Testis (tissue), 2 donors: ENCODE measurements at regions not wholly inside any gene's neighbourhood (a gene's known extent, or its start where the extent isn't known, plus 50 kb on each side); places are given as distances from the start of the nearest gene placed in this dataset.

Experiments used
- POLR2A ChIP-seq: fragments of 450-650 bp; IDR thresholded peaks from one replicate; pipeline ENCODE4 v1.6.1; 2017; ENCODE audit warnings: antibody characterized with exemption, mild to moderate bottlenecking, moderate library complexity
- TF ChIP-seq, protein P1 (sequence below), 3 experiments: fragments of 450-650 bp in 2 of 3; fragments of 200-600 bp in 1 of 3; sonication (generic) in 1 of 3; IDR thresholded peaks; one replicate each; pipeline ENCODE4 v1.5.1; 2016 to 2019; ENCODE audit warnings: antibody characterized with exemption in 3 of 3, mild to moderate bottlenecking in 2 of 3, moderate library complexity in 1 of 3

DNA sequence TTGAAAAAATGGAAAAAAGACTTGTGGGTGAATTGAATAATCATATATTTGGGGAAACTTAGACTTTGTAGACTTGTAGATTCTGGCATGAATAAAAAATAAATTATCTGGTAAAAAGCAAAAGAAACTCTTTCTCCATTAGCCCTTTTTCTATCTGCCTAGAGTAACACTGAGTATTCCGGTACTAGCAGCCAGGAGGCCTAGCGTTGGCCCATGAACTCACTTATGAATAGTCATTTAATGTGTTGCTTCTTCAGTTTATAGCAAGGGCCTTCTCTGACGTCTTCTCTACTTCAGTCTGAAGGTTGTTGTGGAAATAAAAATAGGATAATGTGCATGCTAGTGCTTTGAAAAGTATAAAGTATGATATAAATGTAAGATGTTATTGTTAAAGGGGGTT, 851.2 kb upstream of the NR2F2 start:
- TF ChIP-seq POLR2A = no peak
- TF ChIP-seq, protein P1, sequence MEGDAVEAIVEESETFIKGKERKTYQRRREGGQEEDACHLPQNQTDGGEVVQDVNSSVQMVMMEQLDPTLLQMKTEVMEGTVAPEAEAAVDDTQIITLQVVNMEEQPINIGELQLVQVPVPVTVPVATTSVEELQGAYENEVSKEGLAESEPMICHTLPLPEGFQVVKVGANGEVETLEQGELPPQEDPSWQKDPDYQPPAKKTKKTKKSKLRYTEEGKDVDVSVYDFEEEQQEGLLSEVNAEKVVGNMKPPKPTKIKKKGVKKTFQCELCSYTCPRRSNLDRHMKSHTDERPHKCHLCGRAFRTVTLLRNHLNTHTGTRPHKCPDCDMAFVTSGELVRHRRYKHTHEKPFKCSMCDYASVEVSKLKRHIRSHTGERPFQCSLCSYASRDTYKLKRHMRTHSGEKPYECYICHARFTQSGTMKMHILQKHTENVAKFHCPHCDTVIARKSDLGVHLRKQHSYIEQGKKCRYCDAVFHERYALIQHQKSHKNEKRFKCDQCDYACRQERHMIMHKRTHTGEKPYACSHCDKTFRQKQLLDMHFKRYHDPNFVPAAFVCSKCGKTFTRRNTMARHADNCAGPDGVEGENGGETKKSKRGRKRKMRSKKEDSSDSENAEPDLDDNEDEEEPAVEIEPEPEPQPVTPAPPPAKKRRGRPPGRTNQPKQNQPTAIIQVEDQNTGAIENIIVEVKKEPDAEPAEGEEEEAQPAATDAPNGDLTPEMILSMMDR (IDR thresholded peaks at IDR 0.05) = peak in 1 of 3 experiments; percentile 8
